ENCODE measurements at regions not wholly inside any gene's neighbourhood (a gene's known extent, or its start where the extent isn't known, plus 50 kb on each side); places are given as distances from the start of the nearest gene placed in this dataset.

DNA sequence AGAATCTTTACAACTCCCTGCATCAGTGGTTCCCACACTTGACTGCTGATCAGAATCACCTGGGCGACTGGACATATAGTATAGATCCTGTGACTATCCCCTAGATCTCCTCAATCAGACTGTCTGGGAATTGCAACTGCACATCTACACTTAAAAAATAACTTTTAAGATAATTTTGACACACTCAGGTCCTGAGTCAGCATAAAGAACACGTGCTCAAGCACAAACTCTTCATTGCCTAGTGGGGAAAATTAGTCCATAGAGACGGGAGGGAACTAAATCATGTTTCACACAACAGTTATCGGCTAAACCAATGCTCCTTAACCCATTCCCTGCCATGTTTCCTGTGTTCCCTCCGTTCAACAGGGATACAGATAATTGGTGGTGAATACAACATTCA lies 243.5 kb upstream of the FGF13 start:
- TF ChIP-seq, protein P1, sequence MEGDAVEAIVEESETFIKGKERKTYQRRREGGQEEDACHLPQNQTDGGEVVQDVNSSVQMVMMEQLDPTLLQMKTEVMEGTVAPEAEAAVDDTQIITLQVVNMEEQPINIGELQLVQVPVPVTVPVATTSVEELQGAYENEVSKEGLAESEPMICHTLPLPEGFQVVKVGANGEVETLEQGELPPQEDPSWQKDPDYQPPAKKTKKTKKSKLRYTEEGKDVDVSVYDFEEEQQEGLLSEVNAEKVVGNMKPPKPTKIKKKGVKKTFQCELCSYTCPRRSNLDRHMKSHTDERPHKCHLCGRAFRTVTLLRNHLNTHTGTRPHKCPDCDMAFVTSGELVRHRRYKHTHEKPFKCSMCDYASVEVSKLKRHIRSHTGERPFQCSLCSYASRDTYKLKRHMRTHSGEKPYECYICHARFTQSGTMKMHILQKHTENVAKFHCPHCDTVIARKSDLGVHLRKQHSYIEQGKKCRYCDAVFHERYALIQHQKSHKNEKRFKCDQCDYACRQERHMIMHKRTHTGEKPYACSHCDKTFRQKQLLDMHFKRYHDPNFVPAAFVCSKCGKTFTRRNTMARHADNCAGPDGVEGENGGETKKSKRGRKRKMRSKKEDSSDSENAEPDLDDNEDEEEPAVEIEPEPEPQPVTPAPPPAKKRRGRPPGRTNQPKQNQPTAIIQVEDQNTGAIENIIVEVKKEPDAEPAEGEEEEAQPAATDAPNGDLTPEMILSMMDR (IDR thresholded peaks at IDR 0.05) = no peak
- TF ChIP-seq, protein P2, sequence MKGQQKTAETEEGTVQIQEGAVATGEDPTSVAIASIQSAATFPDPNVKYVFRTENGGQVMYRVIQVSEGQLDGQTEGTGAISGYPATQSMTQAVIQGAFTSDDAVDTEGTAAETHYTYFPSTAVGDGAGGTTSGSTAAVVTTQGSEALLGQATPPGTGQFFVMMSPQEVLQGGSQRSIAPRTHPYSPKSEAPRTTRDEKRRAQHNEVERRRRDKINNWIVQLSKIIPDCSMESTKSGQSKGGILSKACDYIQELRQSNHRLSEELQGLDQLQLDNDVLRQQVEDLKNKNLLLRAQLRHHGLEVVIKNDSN (CRISPR knock-in tag; IDR thresholded peaks at IDR 0.05) = no peak
- no peak for TF ChIP-seq SMAD3 (CRISPR knock-in tag; IDR thresholded peaks at IDR 0.05; ENCODE audit: borderline replicate concordance)
- TF ChIP-seq, protein P3, sequence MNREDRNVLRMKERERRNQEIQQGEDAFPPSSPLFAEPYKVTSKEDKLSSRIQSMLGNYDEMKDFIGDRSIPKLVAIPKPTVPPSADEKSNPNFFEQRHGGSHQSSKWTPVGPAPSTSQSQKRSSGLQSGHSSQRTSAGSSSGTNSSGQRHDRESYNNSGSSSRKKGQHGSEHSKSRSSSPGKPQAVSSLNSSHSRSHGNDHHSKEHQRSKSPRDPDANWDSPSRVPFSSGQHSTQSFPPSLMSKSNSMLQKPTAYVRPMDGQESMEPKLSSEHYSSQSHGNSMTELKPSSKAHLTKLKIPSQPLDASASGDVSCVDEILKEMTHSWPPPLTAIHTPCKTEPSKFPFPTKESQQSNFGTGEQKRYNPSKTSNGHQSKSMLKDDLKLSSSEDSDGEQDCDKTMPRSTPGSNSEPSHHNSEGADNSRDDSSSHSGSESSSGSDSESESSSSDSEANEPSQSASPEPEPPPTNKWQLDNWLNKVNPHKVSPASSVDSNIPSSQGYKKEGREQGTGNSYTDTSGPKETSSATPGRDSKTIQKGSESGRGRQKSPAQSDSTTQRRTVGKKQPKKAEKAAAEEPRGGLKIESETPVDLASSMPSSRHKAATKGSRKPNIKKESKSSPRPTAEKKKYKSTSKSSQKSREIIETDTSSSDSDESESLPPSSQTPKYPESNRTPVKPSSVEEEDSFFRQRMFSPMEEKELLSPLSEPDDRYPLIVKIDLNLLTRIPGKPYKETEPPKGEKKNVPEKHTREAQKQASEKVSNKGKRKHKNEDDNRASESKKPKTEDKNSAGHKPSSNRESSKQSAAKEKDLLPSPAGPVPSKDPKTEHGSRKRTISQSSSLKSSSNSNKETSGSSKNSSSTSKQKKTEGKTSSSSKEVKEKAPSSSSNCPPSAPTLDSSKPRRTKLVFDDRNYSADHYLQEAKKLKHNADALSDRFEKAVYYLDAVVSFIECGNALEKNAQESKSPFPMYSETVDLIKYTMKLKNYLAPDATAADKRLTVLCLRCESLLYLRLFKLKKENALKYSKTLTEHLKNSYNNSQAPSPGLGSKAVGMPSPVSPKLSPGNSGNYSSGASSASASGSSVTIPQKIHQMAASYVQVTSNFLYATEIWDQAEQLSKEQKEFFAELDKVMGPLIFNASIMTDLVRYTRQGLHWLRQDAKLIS (CRISPR knock-in tag; IDR thresholded peaks at IDR 0.05; ENCODE audit: borderline replicate concordance) = no peak
- TF ChIP-seq ZNF232 (CRISPR knock-in tag; IDR thresholded peaks at IDR 0.05) = no peak
- TF ChIP-seq CREM (CRISPR knock-in tag; IDR thresholded peaks at IDR 0.05) = no peak
- no peak for TF ChIP-seq RORB (CRISPR knock-in tag; IDR thresholded peaks at IDR 0.05)
- TF ChIP-seq, protein P4, sequence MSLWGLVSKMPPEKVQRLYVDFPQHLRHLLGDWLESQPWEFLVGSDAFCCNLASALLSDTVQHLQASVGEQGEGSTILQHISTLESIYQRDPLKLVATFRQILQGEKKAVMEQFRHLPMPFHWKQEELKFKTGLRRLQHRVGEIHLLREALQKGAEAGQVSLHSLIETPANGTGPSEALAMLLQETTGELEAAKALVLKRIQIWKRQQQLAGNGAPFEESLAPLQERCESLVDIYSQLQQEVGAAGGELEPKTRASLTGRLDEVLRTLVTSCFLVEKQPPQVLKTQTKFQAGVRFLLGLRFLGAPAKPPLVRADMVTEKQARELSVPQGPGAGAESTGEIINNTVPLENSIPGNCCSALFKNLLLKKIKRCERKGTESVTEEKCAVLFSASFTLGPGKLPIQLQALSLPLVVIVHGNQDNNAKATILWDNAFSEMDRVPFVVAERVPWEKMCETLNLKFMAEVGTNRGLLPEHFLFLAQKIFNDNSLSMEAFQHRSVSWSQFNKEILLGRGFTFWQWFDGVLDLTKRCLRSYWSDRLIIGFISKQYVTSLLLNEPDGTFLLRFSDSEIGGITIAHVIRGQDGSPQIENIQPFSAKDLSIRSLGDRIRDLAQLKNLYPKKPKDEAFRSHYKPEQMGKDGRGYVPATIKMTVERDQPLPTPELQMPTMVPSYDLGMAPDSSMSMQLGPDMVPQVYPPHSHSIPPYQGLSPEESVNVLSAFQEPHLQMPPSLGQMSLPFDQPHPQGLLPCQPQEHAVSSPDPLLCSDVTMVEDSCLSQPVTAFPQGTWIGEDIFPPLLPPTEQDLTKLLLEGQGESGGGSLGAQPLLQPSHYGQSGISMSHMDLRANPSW (CRISPR knock-in tag; conservative IDR thresholded peaks at IDR 0.05; ENCODE audit: low read depth) = no peak
- no peak for TF ChIP-seq ESRRA (CRISPR knock-in tag; IDR thresholded peaks at IDR 0.05; ENCODE audit: borderline replicate concordance)
- TF ChIP-seq CREB1 (CRISPR knock-in tag; IDR thresholded peaks at IDR 0.05) = no peak
- TF ChIP-seq, protein P5, sequence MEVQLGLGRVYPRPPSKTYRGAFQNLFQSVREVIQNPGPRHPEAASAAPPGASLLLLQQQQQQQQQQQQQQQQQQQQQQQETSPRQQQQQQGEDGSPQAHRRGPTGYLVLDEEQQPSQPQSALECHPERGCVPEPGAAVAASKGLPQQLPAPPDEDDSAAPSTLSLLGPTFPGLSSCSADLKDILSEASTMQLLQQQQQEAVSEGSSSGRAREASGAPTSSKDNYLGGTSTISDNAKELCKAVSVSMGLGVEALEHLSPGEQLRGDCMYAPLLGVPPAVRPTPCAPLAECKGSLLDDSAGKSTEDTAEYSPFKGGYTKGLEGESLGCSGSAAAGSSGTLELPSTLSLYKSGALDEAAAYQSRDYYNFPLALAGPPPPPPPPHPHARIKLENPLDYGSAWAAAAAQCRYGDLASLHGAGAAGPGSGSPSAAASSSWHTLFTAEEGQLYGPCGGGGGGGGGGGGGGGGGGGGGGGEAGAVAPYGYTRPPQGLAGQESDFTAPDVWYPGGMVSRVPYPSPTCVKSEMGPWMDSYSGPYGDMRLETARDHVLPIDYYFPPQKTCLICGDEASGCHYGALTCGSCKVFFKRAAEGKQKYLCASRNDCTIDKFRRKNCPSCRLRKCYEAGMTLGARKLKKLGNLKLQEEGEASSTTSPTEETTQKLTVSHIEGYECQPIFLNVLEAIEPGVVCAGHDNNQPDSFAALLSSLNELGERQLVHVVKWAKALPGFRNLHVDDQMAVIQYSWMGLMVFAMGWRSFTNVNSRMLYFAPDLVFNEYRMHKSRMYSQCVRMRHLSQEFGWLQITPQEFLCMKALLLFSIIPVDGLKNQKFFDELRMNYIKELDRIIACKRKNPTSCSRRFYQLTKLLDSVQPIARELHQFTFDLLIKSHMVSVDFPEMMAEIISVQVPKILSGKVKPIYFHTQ (CRISPR knock-in tag; IDR thresholded peaks at IDR 0.05) = no peak
- TF ChIP-seq, protein P6, sequence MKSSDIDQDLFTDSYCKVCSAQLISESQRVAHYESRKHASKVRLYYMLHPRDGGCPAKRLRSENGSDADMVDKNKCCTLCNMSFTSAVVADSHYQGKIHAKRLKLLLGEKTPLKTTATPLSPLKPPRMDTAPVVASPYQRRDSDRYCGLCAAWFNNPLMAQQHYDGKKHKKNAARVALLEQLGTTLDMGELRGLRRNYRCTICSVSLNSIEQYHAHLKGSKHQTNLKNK (CRISPR knock-in tag; IDR thresholded peaks at IDR 0.05) = no peak

Data from WTC11 (cell line).